SK-N-SH (cell line): ENCODE measurements at regions not wholly inside any gene's neighbourhood (a gene's known extent, or its start where the extent isn't known, plus 50 kb on each side); places are given as distances from the start of the nearest gene placed in this dataset.

ENCODE experiments used
- CTCF ChIA-PET: fragments of 300-600, 350-600 bp; formaldehyde crosslinking; extraction: SDS; loops from one replicate; lab custom pipeline; 2021; lab: Yijun Ruan, JAX
- POLR2A ChIA-PET: fragments of 350-600 bp; sonication (Branson Sonifier 250); formaldehyde crosslinking; extraction: SDS; loops from one replicate; lab custom pipeline; 2020; ENCODE audit warnings: antibody characterized with exemption, inconsistent platforms; lab: Yijun Ruan, JAX
- DNase-seq: peaks from one replicate; pipeline ENCODE4 v3.0.0; 2012
- H2AFZ ChIP-seq: fragments of 200-600 bp; sonication (generic); 2 replicates; pipeline ENCODE4 v1.8.1; 2016; ENCODE audit warnings: antibody characterized with exemption, mild to moderate bottlenecking, low read depth
- H3F3A ChIP-seq: fragments of 200-600 bp; sonication (generic); replicated peaks from 2 replicates; pipeline ENCODE3; 2016; ENCODE audit warnings: antibody characterized with exemption, mild to moderate bottlenecking; ENCODE audit not compliant: insufficient read depth
- H3K27ac ChIP-seq, 2 experiments: fragments of 200-500 bp in 1 of 2; fragments of 200-600 bp in 1 of 2; sonication (Bioruptor generic) in 1 of 2; sonication (generic), shearing (Covaris generic) in 1 of 2; 2 replicates each; pipeline versions ENCODE4 v1.5.1 to v1.6.1; 2014 to 2016; ENCODE audit warnings: low read depth in 2 of 2, inconsistent platforms in 1 of 2, low read length in 1 of 2, mild to moderate bottlenecking in 1 of 2, mixed read lengths in 1 of 2
- H3K27me3 ChIP-seq: fragments of 200-600 bp; sonication (generic), shearing (Covaris generic); 2 replicates; pipeline ENCODE4 v1.6.1; 2016; ENCODE audit warnings: mixed run types; ENCODE audit not compliant: insufficient read depth
- H3K36me3 ChIP-seq, 2 experiments: fragments of 200-500 bp in 1 of 2; fragments of 200-600 bp in 1 of 2; sonication (Bioruptor generic) in 1 of 2; sonication (generic) in 1 of 2; replicated peaks in 1 of 2; 2 replicates each; pipeline versions ENCODE3 to v1.5.1; 2014 to 2016; ENCODE audit warnings: low read length in 1 of 2, mild to moderate bottlenecking in 1 of 2; ENCODE audit not compliant: insufficient read depth in 2 of 2, control insufficient read depth in 1 of 2
- H3K4me1 ChIP-seq, 2 experiments: fragments of 200-500 bp in 1 of 2; fragments of 200-600 bp in 1 of 2; sonication (Bioruptor generic) in 1 of 2; sonication (generic), shearing (Covaris generic) in 1 of 2; 2 replicates each; pipeline versions ENCODE4 v1.5.1 to v1.6.1; 2014 to 2016; ENCODE audit warnings: low read depth in 1 of 2, low read length in 1 of 2, mixed run types in 1 of 2; ENCODE audit not compliant: insufficient read depth in 2 of 2, control insufficient read depth in 1 of 2
- H3K4me2 ChIP-seq: fragments of 200-600 bp; sonication (generic), shearing (Covaris generic); 2 replicates; pipeline ENCODE4 v1.6.1; 2017; ENCODE audit warnings: mixed run types
- H3K4me3 ChIP-seq, 2 experiments: fragments of 200-500 bp in 1 of 2; fragments of 200-600 bp in 1 of 2; sonication (Bioruptor generic) in 1 of 2; sonication (generic), shearing (Covaris generic) in 1 of 2; 2 replicates each; pipeline versions ENCODE4 v1.5.1 to v1.8.1; 2014 to 2016; ENCODE audit warnings: low read depth in 2 of 2, inconsistent platforms in 1 of 2, low read length in 1 of 2, mild to moderate bottlenecking in 1 of 2, mixed read lengths in 1 of 2, moderate library complexity in 1 of 2
- H3K79me2 ChIP-seq: fragments of 200-600 bp; sonication (generic); 2 replicates; pipeline ENCODE4 v1.8.1; 2017; ENCODE audit warnings: mild to moderate bottlenecking; ENCODE audit not compliant: insufficient read depth
- H3K9ac ChIP-seq: fragments of 200-600 bp; sonication (generic); 2 replicates; pipeline ENCODE4 v1.6.1; 2017; ENCODE audit warnings: mixed run types
- H3K9me2 ChIP-seq: fragments of 200-600 bp; sonication (generic); 2 replicates; pipeline ENCODE4 v1.6.1; 2017; ENCODE audit warnings: mixed run types
- H3K9me3 ChIP-seq: fragments of 200-600 bp; sonication (generic); 2 replicates; pipeline ENCODE4 v1.6.1; 2017; ENCODE audit warnings: mixed run types, mild to moderate bottlenecking, moderate library complexity
- H4K20me1 ChIP-seq: fragments of 200-600 bp; sonication (generic); 2 replicates; pipeline ENCODE4 v1.6.1; 2017; ENCODE audit warnings: mild to moderate bottlenecking, mixed run types; ENCODE audit not compliant: insufficient read depth
- CHD2 ChIP-seq: fragments of 150-350 bp; IDR thresholded peaks from 2 replicates; pipeline ENCODE4 v1.6.1; 2018; ENCODE audit warnings: low read length; ENCODE audit not compliant: partially characterized antibody
- ELF1 ChIP-seq: IDR thresholded peaks from 2 replicates; pipeline ENCODE4 v1.4.0; 2012
- EP300 ChIP-seq, 2 experiments: IDR thresholded peaks; 2 replicates each; pipeline versions ENCODE4 v1.4.0 to v1.6.1; 2012; ENCODE audit warnings: borderline replicate concordance in 1 of 2, low read depth in 1 of 2, low read length in 1 of 2
- EZH2phosphoT487 ChIP-seq: fragments of 200-600 bp; sonication (generic); IDR thresholded peaks from 2 replicates; pipeline ENCODE4 v1.6.1; 2017; ENCODE audit warnings: low read depth, mixed run types, mild to moderate bottlenecking, antibody characterized with exemption, moderate library complexity, borderline replicate concordance
- FOSL2 ChIP-seq: IDR thresholded peaks from 2 replicates; pipeline ENCODE4 v1.4.0; 2012; ENCODE audit warnings: low read depth, mild to moderate bottlenecking, moderate library complexity, borderline replicate concordance
- FOXM1 ChIP-seq: IDR thresholded peaks from 2 replicates; pipeline ENCODE4 v1.4.0; 2012; ENCODE audit warnings: low read depth, mild to moderate bottlenecking
- GABPA ChIP-seq: IDR thresholded peaks from 2 replicates; pipeline ENCODE4 v1.4.0; 2012; ENCODE audit warnings: low read depth, mild to moderate bottlenecking
- GATA2 ChIP-seq: sonication (generic); formaldehyde crosslinking; IDR thresholded peaks from 2 replicates; pipeline ENCODE4 v1.5.0; 2020; ENCODE audit warnings: mild to moderate bottlenecking, missing genetic modification reagents
- MEF2A ChIP-seq: IDR thresholded peaks from 2 replicates; pipeline ENCODE4 v1.4.0; 2012; ENCODE audit warnings: low read depth, borderline replicate concordance
- MXI1 ChIP-seq: IDR thresholded peaks from 2 replicates; pipeline ENCODE4 v1.6.1; 2012; ENCODE audit warnings: mild to moderate bottlenecking, low read depth, low read length, improper control_type of control experiment
- NFIC ChIP-seq: IDR thresholded peaks from 2 replicates; pipeline ENCODE4 v1.4.0; 2012; ENCODE audit warnings: borderline replicate concordance
- RCOR1 ChIP-seq: fragments of 150-350 bp; IDR thresholded peaks from 2 replicates; pipeline ENCODE4 v1.6.1; 2017; ENCODE audit warnings: antibody characterized with exemption, low read length
- RFX5 ChIP-seq: IDR thresholded peaks from 2 replicates; pipeline ENCODE4 v1.6.1; 2012; ENCODE audit warnings: mild to moderate bottlenecking, improper control_type of control experiment, low read length
- RXRA ChIP-seq: IDR thresholded peaks from 2 replicates; pipeline ENCODE4 v1.4.0; 2012; ENCODE audit warnings: low read depth, mild to moderate bottlenecking, borderline replicate concordance
- SIN3A ChIP-seq: IDR thresholded peaks from 2 replicates; pipeline ENCODE4 v1.6.1; 2012; ENCODE audit warnings: low read depth, mild to moderate bottlenecking, low read length, moderate library complexity, borderline replicate concordance
- TCF12 ChIP-seq: IDR thresholded peaks from 2 replicates; pipeline ENCODE4 v1.4.0; 2012
- YY1 ChIP-seq: IDR thresholded peaks from 2 replicates; pipeline ENCODE4 v1.4.0; 2012; ENCODE audit warnings: low read depth, mild to moderate bottlenecking
- WGBS: methylation state at CpG from one replicate; pipeline ENCODE4 v1.1.6; 2017; ENCODE audit warnings: low lambda C conversion rate; 5-methylcytosine and 5-hydroxymethylcytosine counted together
- TF ChIP-seq, protein P1 (sequence below): IDR thresholded peaks from 2 replicates; pipeline ENCODE4 v1.6.1; 2012; ENCODE audit warnings: mild to moderate bottlenecking, low read depth, low read length, moderate library complexity
- TF ChIP-seq, protein P2 (sequence below): IDR thresholded peaks from 2 replicates; pipeline ENCODE4 v1.4.0; 2012; ENCODE audit warnings: low read depth, borderline replicate concordance
- TF ChIP-seq, protein P3 (sequence below): fragments of 150-350 bp; IDR thresholded peaks from 2 replicates; pipeline ENCODE4 v1.6.1; 2016; ENCODE audit warnings: mild to moderate bottlenecking, low read depth, low read length

DNA sequence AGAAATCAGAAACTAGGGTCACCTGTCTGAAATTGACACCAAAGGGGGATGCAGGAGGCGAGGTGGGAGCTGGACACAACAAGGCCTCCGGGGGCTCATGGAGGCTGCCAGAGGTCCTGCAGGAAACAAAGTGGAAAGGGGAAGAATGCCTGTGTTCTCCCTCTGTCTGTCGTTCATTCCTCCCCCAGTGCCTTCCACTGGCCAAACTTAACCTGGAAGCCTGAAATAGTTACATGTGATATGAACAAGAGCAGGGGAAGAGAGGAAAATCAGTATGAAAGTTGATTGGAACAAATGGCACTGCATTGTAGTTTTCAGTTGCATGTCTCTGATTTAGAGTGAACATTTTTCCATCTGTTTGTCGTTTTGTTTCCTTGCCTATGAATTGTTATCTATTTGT lies 502.0 kb upstream of the CFAP20DC start:
- no peaks in the 10 kb centered on the region for H3K36me3 ChIP-seq
- CTCF ChIA-PET = no interaction called here
- POLR2A ChIA-PET = no interaction called here
- no peaks in the 10 kb centered on the region for H3K27me3 ChIP-seq
- H4K20me1 ChIP-seq = no peaks in the 10 kb centered on the region
- H3K9ac ChIP-seq = no peak overlapping the region
- no peak for TF ChIP-seq SIN3A
- TF ChIP-seq, protein P1, sequence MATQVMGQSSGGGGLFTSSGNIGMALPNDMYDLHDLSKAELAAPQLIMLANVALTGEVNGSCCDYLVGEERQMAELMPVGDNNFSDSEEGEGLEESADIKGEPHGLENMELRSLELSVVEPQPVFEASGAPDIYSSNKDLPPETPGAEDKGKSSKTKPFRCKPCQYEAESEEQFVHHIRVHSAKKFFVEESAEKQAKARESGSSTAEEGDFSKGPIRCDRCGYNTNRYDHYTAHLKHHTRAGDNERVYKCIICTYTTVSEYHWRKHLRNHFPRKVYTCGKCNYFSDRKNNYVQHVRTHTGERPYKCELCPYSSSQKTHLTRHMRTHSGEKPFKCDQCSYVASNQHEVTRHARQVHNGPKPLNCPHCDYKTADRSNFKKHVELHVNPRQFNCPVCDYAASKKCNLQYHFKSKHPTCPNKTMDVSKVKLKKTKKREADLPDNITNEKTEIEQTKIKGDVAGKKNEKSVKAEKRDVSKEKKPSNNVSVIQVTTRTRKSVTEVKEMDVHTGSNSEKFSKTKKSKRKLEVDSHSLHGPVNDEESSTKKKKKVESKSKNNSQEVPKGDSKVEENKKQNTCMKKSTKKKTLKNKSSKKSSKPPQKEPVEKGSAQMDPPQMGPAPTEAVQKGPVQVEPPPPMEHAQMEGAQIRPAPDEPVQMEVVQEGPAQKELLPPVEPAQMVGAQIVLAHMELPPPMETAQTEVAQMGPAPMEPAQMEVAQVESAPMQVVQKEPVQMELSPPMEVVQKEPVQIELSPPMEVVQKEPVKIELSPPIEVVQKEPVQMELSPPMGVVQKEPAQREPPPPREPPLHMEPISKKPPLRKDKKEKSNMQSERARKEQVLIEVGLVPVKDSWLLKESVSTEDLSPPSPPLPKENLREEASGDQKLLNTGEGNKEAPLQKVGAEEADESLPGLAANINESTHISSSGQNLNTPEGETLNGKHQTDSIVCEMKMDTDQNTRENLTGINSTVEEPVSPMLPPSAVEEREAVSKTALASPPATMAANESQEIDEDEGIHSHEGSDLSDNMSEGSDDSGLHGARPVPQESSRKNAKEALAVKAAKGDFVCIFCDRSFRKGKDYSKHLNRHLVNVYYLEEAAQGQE = no peak
- H2AFZ ChIP-seq = no peak overlapping the region
- H3K4me1 ChIP-seq = peaks cover 0 to 5% of the 10 kb centered on the region in 2 experiments; a peak in 2 of 4 replicates
- H3K4me3 ChIP-seq = no peak overlapping the region
- H3K79me2 ChIP-seq = no peaks in the 10 kb centered on the region
- H3F3A ChIP-seq = no peaks in the 10 kb centered on the region
- WGBS = 54% methylated on average over 4 of the region's 4 CpGs
- H3K27ac ChIP-seq = no peak overlapping the region
- peak; percentile 12 for DNase-seq
- no peaks in the 10 kb centered on the region for H3K9me2 ChIP-seq
- H3K9me3 ChIP-seq = no peaks in the 10 kb centered on the region
- H3K4me2 ChIP-seq = no peak overlapping the region

DNA sequence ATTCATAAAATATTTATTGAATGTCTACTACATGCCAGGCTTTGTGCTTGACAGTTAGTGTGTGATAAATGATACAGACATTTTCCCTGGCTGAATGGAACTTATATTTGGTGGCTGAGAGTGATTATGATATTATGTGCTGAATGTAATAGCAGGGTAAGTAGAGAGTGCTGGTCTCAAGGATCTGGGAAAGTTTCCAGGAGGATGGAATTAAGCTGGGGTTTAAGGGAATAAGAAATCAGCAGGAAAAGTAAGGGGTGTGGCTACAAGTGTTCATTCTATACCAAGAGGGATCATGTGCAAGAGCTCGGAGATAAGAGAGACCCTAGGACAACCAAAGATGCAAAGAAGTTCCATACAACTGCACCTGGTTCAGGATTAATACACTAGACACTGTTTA lies 500.1 kb upstream of the CFAP20DC start:
- Histone ChIP-seq H3K27ac (no peak overlapping the region), H3K4me1 (peaks cover 0 to 5% of the 10 kb centered on the region in 2 experiments; a peak in 2 of 4 replicates), H3K9ac (no peak overlapping the region), H3K9me2 (no peaks in the 10 kb centered on the region), H2AFZ (no peak overlapping the region), H3K36me3 (no peaks in the 10 kb centered on the region), H3F3A (no peaks in the 10 kb centered on the region), H3K79me2 (no peaks in the 10 kb centered on the region), H3K4me3 (no peak overlapping the region), H3K4me2 (no peak overlapping the region), H4K20me1 (no peaks in the 10 kb centered on the region), H3K27me3 (no peaks in the 10 kb centered on the region), H3K9me3 (no peaks in the 10 kb centered on the region)
- DNase-seq = no peak
- WGBS = 55% methylated on average over 1 of the region's 1 CpG
- TF ChIP-seq RXRA (no peak), FOXM1 (no peak), GATA2 (CRISPR knock-in tag) (no peak), RCOR1 (no peak), EZH2phosphoT487 (no peak), RFX5 (no peak), MXI1 (no peak), YY1 (no peak), MEF2A (no peak), FOSL2 (no peak), EP300 (IDR thresholded peaks at IDR 0.05; ENCODE audit: borderline replicate concordance in 1 of 2, low read depth in 1 of 2, low read length in 1 of 2) (no peak), NFIC (no peak), TCF12 (no peak), GABPA (no peak), ELF1 (no peak), CHD2 (no peak)
- TF ChIP-seq, protein P2, sequence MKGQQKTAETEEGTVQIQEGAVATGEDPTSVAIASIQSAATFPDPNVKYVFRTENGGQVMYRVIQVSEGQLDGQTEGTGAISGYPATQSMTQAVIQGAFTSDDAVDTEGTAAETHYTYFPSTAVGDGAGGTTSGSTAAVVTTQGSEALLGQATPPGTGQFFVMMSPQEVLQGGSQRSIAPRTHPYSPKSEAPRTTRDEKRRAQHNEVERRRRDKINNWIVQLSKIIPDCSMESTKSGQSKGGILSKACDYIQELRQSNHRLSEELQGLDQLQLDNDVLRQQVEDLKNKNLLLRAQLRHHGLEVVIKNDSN = no peak
- TF ChIP-seq, protein P3, sequence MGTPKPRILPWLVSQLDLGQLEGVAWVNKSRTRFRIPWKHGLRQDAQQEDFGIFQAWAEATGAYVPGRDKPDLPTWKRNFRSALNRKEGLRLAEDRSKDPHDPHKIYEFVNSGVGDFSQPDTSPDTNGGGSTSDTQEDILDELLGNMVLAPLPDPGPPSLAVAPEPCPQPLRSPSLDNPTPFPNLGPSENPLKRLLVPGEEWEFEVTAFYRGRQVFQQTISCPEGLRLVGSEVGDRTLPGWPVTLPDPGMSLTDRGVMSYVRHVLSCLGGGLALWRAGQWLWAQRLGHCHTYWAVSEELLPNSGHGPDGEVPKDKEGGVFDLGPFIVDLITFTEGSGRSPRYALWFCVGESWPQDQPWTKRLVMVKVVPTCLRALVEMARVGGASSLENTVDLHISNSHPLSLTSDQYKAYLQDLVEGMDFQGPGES = no peak
- POLR2A ChIA-PET = no interaction called here
- CTCF ChIA-PET = interaction anchor here (0.8 to 1.5 kb wide), 4 partner anchors 18 to 920 kb away, joined by 3 to 5 read pairs (median 4); no protein-coding TSS in a partner anchor
